ENCODE measurements at regions not wholly inside any gene's neighbourhood (a gene's known extent, or its start where the extent isn't known, plus 50 kb on each side); places are given as distances from the start of the nearest gene placed in this dataset.

DNA sequence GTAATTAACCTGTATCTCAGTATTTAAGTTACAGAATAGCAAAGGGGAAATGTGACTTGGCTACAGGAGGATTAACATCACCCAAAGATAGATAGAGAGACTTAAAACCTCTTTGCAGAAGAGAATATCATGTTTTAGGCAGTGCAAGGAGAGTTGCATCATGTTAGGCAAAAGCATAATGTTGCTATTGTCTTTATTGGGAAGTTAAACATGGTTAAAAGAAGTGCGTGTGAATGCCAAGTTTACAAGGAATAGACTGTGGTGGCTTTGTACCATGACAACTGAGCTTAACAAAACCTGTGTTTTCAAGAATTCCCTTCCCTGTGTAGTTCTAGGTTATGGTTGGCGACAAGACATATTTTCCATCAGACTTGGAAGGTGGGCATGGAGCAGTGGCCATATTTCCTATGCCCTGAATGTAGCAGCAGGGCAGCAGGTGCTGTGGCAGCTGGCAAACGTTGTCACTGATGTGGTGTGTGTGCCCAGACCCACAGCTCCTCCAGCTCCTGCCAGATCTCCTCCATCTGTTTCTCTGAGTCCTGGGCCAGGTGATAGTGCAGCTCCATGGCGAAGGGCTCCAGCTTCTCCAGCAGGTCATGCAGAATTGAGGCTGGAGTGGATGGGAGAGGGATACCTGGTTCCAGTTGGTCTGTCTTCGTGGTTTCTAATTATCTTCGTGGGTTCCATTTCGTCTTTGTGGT, 163.3 kb downstream of the QRSL1 start:
- TF ChIP-seq, protein P1, sequence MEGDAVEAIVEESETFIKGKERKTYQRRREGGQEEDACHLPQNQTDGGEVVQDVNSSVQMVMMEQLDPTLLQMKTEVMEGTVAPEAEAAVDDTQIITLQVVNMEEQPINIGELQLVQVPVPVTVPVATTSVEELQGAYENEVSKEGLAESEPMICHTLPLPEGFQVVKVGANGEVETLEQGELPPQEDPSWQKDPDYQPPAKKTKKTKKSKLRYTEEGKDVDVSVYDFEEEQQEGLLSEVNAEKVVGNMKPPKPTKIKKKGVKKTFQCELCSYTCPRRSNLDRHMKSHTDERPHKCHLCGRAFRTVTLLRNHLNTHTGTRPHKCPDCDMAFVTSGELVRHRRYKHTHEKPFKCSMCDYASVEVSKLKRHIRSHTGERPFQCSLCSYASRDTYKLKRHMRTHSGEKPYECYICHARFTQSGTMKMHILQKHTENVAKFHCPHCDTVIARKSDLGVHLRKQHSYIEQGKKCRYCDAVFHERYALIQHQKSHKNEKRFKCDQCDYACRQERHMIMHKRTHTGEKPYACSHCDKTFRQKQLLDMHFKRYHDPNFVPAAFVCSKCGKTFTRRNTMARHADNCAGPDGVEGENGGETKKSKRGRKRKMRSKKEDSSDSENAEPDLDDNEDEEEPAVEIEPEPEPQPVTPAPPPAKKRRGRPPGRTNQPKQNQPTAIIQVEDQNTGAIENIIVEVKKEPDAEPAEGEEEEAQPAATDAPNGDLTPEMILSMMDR (IDR thresholded peaks at IDR 0.05; ENCODE audit: partially characterized antibody, unreplicated experiment) = no peak
- peaks cover 15% of the 10 kb centered on the region for H3K4me1 Mint-ChIP-seq (ENCODE audit: low read depth, unreplicated experiment)

DNA sequence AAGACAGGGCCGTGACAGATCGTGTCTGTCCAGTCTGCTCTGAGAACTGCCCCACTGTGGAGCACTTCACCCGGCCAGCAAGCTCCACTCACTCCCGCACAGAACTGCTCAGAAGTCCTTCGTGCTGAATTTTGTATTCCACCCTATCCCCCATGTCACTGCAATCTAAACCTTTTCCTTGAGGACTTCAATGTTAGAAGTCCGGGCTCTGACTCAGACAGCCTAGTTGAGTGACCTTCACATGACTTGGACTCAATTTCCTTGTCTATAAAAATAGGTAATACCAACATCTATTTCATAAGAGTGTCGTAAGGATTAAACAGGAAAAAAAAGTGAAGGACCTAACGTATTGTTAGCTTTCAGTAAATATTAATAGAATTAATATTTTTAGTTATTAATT, 161.6 kb downstream of the QRSL1 start:
- no peaks in the 10 kb centered on the region for H3K9me3 Mint-ChIP-seq (ENCODE audit: unreplicated experiment)
- no peak overlapping the region for H3K4me3 Mint-ChIP-seq (ENCODE audit: unreplicated experiment)
- TF ChIP-seq, protein P1 (IDR thresholded peaks at IDR 0.05; ENCODE audit: partially characterized antibody, unreplicated experiment) = no peak
- no peak for DNase-seq
- no peaks in the 10 kb centered on the region for H3K36me3 Mint-ChIP-seq (ENCODE audit: unreplicated experiment)
- H3K4me1 Mint-ChIP-seq (ENCODE audit: low read depth, unreplicated experiment) = peaks cover 15% of the 10 kb centered on the region
- no peak overlapping the region for H3K27ac Mint-ChIP-seq (ENCODE audit: unreplicated experiment)
- H3K27me3 Mint-ChIP-seq (ENCODE audit: unreplicated experiment) = peaks cover 12% of the 10 kb centered on the region

More for the DNA sequence above, 163.3 kb downstream of the QRSL1 start:
- Mint-ChIP-seq H3K27ac (ENCODE audit: unreplicated experiment) (no peak overlapping the region), H3K36me3 (ENCODE audit: unreplicated experiment) (no peaks in the 10 kb centered on the region), H3K9me3 (ENCODE audit: unreplicated experiment) (no peaks in the 10 kb centered on the region), H3K27me3 (ENCODE audit: unreplicated experiment) (peaks cover 12% of the 10 kb centered on the region), H3K4me3 (ENCODE audit: unreplicated experiment) (no peak overlapping the region)
- DNase-seq = no peak

DNA sequence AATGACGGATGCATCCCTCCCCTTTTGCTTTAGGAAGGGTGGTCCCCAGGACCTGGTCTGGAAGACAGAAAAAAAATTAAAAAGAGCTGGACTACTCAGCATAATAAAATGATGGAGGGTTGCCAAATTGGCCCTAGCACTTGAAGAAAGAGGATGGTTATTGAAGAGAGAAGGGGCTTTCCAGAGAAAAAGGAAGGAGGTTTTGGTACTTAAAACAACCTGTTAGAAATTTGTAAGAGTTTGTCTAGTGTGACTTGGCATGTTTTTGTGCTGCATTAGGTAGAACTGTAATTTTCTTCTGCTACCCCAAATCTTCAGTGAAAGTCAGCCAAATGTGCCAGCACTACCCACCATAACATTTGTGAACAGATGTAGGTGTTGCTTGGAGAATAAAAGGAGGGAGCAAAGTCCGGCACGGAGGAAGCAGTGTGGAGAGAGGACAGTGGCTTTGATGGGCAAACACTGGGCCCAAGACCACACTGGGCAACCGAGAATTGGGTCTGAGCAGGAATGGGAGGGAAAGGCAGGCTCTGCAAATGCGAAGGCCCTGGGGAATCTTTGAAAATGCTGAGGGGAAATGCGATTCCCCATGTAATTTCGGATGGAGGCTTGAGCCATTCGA, 160.9 kb downstream of the QRSL1 start:
- no peak for DNase-seq
- H3K4me3 Mint-ChIP-seq (ENCODE audit: unreplicated experiment) = no peak overlapping the region
- peaks cover 15% of the 10 kb centered on the region for H3K4me1 Mint-ChIP-seq (ENCODE audit: low read depth, unreplicated experiment)
- no peaks in the 10 kb centered on the region for H3K36me3 Mint-ChIP-seq (ENCODE audit: unreplicated experiment)
- TF ChIP-seq, protein P1 (IDR thresholded peaks at IDR 0.05; ENCODE audit: partially characterized antibody, unreplicated experiment) = no peak
- no peaks in the 10 kb centered on the region for H3K9me3 Mint-ChIP-seq (ENCODE audit: unreplicated experiment)
- no peak overlapping the region for H3K27ac Mint-ChIP-seq (ENCODE audit: unreplicated experiment)
- H3K27me3 Mint-ChIP-seq (ENCODE audit: unreplicated experiment) = peaks cover 12% of the 10 kb centered on the region

DNA sequence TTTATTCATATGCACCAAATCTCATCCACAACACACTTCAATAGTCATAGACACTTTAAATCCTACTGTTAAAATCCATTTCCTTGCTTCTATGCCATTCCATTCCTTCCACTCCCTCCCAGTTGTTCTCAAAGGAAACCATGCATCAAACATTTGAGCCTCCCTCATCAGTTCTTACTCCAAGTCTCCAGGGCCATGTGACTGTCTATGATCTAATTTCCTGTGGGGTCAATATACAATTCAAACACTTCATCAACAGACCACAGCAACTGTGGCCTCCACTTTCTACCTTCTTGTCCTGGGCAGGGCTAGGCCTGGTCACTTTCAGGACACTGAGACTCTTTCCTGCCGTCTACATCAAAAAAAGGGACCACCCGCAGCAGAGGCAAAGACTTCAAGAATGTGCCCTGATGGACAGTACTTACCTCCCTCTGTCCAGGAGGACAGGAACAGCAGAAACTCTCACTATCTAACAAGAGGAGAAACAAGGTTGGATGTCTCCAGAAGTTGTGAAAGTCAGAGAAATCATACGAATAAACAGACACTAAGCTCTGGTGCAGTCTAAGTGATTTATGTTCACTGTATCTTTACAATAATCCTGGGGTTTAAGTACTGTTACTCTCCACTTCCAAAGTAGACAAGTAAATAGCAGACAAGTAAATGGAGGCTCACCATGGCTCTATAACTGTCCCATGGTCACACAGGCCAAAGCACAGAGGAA, 160.2 kb downstream of the QRSL1 start:
- Mint-ChIP-seq H3K36me3 (ENCODE audit: unreplicated experiment) (no peaks in the 10 kb centered on the region), H3K9me3 (ENCODE audit: unreplicated experiment) (no peaks in the 10 kb centered on the region), H3K4me1 (ENCODE audit: low read depth, unreplicated experiment) (peaks cover 15% of the 10 kb centered on the region), H3K27me3 (ENCODE audit: unreplicated experiment) (peaks cover 12% of the 10 kb centered on the region), H3K4me3 (ENCODE audit: unreplicated experiment) (no peak overlapping the region), H3K27ac (ENCODE audit: unreplicated experiment) (no peak overlapping the region)
- TF ChIP-seq, protein P1 (IDR thresholded peaks at IDR 0.05; ENCODE audit: partially characterized antibody, unreplicated experiment) = no peak
- DNase-seq = no peak

DNA sequence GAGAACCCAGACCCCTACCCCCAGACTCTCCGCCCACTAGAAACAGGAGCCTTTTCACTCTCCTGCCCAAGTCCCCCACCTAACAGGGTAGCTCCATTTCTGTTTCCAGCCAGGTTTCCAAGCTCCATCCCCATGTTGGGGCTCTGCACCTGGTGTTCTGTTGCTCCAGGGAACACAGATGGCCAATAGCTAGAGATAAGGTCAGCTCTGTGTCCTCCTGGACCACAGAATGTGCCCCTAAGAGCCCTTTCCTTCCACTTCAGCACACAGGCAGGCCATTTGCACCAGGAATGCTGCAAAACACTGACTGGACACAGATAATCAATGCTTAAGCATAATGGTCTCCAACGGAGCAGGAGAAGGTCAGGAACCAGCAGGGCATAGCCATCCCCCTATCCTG, 159.4 kb downstream of the QRSL1 start:
- Mint-ChIP-seq H3K4me1 (ENCODE audit: low read depth, unreplicated experiment) (peaks cover 15% of the 10 kb centered on the region), H3K4me3 (ENCODE audit: unreplicated experiment) (no peak overlapping the region), H3K27ac (ENCODE audit: unreplicated experiment) (peak overlapping the region; percentile 23), H3K9me3 (ENCODE audit: unreplicated experiment) (no peaks in the 10 kb centered on the region), H3K27me3 (ENCODE audit: unreplicated experiment) (peaks cover 12% of the 10 kb centered on the region), H3K36me3 (ENCODE audit: unreplicated experiment) (no peaks in the 10 kb centered on the region)
- TF ChIP-seq, protein P1 (IDR thresholded peaks at IDR 0.05; ENCODE audit: partially characterized antibody, unreplicated experiment) = no peak
- no peak for DNase-seq
